ENCODE measurements at regions not wholly inside any gene's neighbourhood (a gene's known extent, or its start where the extent isn't known, plus 50 kb on each side); places are given as distances from the start of the nearest gene placed in this dataset.

DNA sequence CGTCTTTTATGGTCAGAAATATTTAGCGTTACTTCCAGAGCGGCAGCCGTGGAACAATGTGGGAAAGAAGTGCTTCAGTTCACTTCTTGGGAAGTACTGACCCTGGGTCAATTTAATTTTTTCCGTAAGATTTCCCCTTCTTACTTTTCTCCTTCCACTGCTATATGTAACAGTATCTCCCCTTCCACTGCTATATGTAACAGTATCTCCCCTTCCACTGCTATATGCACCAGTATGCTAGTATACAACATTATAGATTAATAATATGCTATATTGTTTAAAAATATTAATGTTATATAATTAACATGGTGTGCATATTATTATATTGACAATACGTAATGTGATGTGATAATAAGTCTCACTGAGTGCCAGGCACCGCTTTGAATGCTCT, 69.7 kb upstream of the ERG start:
- TF ChIP-seq SMC3 (conservative IDR thresholded peaks at IDR 0.05; ENCODE audit: poor library complexity) (no peak), MXI1 (conservative IDR thresholded peaks at IDR 0.05; ENCODE audit: poor library complexity, severe bottlenecking) (no peak), TAF1 (IDR thresholded peaks at IDR 0.05; ENCODE audit: low read depth) (no peak), RAD21 (conservative IDR thresholded peaks at IDR 0.05) (no peak), POLR2AphosphoS5 (IDR thresholded peaks at IDR 0.05) (no peak), EZH2 (IDR thresholded peaks at IDR 0.05; ENCODE audit: borderline replicate concordance, insufficient read depth, low read length, poor library complexity, severe bottlenecking) (no peak), EP300 (conservative IDR thresholded peaks at IDR 0.05; ENCODE audit: poor library complexity, severe bottlenecking) (no peak)
- TF ChIP-seq, protein P1, sequence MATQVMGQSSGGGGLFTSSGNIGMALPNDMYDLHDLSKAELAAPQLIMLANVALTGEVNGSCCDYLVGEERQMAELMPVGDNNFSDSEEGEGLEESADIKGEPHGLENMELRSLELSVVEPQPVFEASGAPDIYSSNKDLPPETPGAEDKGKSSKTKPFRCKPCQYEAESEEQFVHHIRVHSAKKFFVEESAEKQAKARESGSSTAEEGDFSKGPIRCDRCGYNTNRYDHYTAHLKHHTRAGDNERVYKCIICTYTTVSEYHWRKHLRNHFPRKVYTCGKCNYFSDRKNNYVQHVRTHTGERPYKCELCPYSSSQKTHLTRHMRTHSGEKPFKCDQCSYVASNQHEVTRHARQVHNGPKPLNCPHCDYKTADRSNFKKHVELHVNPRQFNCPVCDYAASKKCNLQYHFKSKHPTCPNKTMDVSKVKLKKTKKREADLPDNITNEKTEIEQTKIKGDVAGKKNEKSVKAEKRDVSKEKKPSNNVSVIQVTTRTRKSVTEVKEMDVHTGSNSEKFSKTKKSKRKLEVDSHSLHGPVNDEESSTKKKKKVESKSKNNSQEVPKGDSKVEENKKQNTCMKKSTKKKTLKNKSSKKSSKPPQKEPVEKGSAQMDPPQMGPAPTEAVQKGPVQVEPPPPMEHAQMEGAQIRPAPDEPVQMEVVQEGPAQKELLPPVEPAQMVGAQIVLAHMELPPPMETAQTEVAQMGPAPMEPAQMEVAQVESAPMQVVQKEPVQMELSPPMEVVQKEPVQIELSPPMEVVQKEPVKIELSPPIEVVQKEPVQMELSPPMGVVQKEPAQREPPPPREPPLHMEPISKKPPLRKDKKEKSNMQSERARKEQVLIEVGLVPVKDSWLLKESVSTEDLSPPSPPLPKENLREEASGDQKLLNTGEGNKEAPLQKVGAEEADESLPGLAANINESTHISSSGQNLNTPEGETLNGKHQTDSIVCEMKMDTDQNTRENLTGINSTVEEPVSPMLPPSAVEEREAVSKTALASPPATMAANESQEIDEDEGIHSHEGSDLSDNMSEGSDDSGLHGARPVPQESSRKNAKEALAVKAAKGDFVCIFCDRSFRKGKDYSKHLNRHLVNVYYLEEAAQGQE (IDR thresholded peaks at IDR 0.05; ENCODE audit: borderline replicate concordance) = no peak
- TF ChIP-seq, protein P2, sequence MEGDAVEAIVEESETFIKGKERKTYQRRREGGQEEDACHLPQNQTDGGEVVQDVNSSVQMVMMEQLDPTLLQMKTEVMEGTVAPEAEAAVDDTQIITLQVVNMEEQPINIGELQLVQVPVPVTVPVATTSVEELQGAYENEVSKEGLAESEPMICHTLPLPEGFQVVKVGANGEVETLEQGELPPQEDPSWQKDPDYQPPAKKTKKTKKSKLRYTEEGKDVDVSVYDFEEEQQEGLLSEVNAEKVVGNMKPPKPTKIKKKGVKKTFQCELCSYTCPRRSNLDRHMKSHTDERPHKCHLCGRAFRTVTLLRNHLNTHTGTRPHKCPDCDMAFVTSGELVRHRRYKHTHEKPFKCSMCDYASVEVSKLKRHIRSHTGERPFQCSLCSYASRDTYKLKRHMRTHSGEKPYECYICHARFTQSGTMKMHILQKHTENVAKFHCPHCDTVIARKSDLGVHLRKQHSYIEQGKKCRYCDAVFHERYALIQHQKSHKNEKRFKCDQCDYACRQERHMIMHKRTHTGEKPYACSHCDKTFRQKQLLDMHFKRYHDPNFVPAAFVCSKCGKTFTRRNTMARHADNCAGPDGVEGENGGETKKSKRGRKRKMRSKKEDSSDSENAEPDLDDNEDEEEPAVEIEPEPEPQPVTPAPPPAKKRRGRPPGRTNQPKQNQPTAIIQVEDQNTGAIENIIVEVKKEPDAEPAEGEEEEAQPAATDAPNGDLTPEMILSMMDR (IDR thresholded peaks at IDR 0.05; ENCODE audit: poor library complexity, severe bottlenecking) = no peak
- Histone ChIP-seq H3K36me3 (ENCODE audit: insufficient read depth, low read length) (no peaks in the 10 kb centered on the region), H3F3A (ENCODE audit: insufficient read depth, low read length, poor library complexity, severe bottlenecking) (no peaks in the 10 kb centered on the region), H3K79me2 (replicated peaks; ENCODE audit: insufficient read depth, low read length) (no peaks in the 10 kb centered on the region), H3K9ac (ENCODE audit: low read length) (no peak overlapping the region), H2AFZ (ENCODE audit: low read depth, low read length) (no peak overlapping the region), H4K20me1 (ENCODE audit: insufficient read depth) (no peaks in the 10 kb centered on the region), H3K9me3 (ENCODE audit: low read length) (no peaks in the 10 kb centered on the region), H3K4me2 (ENCODE audit: low read length) (no peak overlapping the region), H3K27ac (ENCODE audit: low read length) (no peak overlapping the region), H3K4me3 (ENCODE audit: low read length) (no peak overlapping the region), H3K9me2 (ENCODE audit: insufficient read depth, low read length) (no peaks in the 10 kb centered on the region), H3K27me3 (ENCODE audit: insufficient read depth, low read depth, low read length) (no peaks in the 10 kb centered on the region)

DNA sequence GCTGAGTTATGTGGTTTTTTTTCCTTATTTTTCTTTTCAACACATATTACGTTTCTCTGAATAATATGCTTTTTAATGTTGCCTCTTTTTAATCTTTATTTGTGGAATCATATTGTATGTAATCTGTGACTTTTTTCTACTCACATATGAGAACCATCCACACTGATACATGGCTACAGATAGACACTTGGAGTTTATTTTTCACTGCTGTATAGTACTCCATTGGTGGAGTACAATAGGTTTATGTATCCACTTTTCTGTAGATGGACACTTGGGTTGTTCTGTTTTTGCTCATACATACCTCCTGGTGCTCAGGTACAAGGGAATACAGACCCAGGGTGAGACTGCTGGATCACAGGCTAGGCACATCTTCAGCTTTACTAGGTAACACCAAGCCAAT, 71.5 kb upstream of the ERG start:
- Histone ChIP-seq H3K9ac (ENCODE audit: low read length) (no peak overlapping the region), H3K9me2 (ENCODE audit: insufficient read depth, low read length) (no peaks in the 10 kb centered on the region), H3K27ac (ENCODE audit: low read length) (no peak overlapping the region), H3K9me3 (ENCODE audit: low read length) (no peaks in the 10 kb centered on the region), H3K4me3 (ENCODE audit: low read length) (no peak overlapping the region), H3K4me2 (ENCODE audit: low read length) (no peak overlapping the region), H3K36me3 (ENCODE audit: insufficient read depth, low read length) (no peaks in the 10 kb centered on the region), H4K20me1 (ENCODE audit: insufficient read depth) (no peaks in the 10 kb centered on the region), H3F3A (ENCODE audit: insufficient read depth, low read length, poor library complexity, severe bottlenecking) (no peaks in the 10 kb centered on the region), H3K79me2 (replicated peaks; ENCODE audit: insufficient read depth, low read length) (no peaks in the 10 kb centered on the region), H3K27me3 (ENCODE audit: insufficient read depth, low read depth, low read length) (no peaks in the 10 kb centered on the region), H2AFZ (ENCODE audit: low read depth, low read length) (no peak overlapping the region)
- TF ChIP-seq, protein P2 (IDR thresholded peaks at IDR 0.05; ENCODE audit: poor library complexity, severe bottlenecking) = no peak
- TF ChIP-seq RAD21 (conservative IDR thresholded peaks at IDR 0.05) = no peak
- TF ChIP-seq MXI1 (conservative IDR thresholded peaks at IDR 0.05; ENCODE audit: poor library complexity, severe bottlenecking) = no peak
- TF ChIP-seq TAF1 (IDR thresholded peaks at IDR 0.05; ENCODE audit: low read depth) = no peak
- TF ChIP-seq SMC3 (conservative IDR thresholded peaks at IDR 0.05; ENCODE audit: poor library complexity) = no peak
- TF ChIP-seq, protein P1 (IDR thresholded peaks at IDR 0.05; ENCODE audit: borderline replicate concordance) = no peak
- no peak for TF ChIP-seq EZH2 (IDR thresholded peaks at IDR 0.05; ENCODE audit: borderline replicate concordance, insufficient read depth, low read length, poor library complexity, severe bottlenecking)
- no peak for TF ChIP-seq POLR2AphosphoS5 (IDR thresholded peaks at IDR 0.05)
- TF ChIP-seq EP300 (conservative IDR thresholded peaks at IDR 0.05; ENCODE audit: poor library complexity, severe bottlenecking) = no peak

Measured in neural cell (in vitro differentiated cells).